ENCODE measurements at regions not wholly inside any gene's neighbourhood (a gene's known extent, or its start where the extent isn't known, plus 50 kb on each side); places are given as distances from the start of the nearest gene placed in this dataset.
"Not testable (repeated sequence)": the region's sequence is repeated elsewhere in the genome, so short reads cannot be mapped to it uniquely, and the experiment has no call there.

DNA sequence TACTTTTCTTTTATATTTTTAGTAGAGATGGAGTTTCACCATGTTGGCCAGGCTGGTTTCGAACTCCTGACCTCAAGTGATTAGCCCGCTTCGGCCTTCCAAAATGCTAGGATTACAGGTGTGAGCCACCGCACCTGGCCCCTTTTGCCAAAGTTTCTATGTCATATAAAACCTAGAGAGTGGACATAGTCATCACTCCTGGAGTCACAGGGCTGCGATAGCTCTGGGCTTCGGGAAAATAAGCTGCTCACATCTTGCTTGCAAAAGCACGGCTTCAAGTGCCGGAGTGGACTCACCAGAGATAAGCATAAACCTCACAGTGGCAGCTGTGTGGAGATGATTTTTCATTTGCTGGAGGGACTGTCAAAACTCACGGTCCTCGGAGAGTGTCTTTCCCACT, 171.2 kb downstream of the TEX29 start:
- intact Hi-C loops (cut with micrococcal nuclease): no loop called here
- Mint-ChIP-seq H3K4me1 (ENCODE audit: low read depth) (no peaks in the 10 kb centered on the region), H3K27ac (no peak overlapping the region), H3K4me3 (no peak overlapping the region), H3K36me3 (ENCODE audit: low read depth) (no peaks in the 10 kb centered on the region), H3K27me3 (ENCODE audit: insufficient read depth) (peaks cover 2% of the 10 kb centered on the region), H3K9me3 (peaks cover 7% of the 10 kb centered on the region)
- no peak for DNase-seq (ENCODE audit: low spot score)

DNA sequence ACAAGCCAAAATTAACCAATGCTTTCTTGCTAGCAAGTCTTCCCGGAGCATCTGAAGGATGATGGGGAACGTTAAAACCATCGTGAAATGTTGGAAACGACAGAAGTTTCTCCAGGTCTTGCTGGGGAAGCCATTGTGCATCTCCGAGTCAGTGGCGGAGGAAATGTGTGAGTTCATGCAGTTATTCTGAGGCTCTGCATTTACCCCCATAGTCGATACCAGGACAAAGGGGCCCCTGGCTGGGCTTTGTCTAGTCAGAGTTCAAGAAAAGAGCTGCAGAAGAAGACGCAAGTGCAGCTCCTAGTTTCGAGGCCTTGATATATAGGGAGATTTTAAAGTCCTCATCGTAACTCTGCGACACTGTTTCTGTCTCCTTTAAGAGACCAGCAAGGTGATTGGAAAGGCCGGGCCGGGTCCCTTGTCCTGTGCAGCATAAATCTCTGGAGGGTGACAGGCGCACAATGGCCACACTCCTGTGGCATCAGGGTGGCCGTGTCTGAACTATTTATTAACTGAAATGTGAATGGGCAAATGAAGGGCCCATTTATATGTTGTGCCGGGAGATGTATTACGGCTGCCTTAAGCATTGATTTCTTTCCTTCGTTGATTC, 172.0 kb downstream of the TEX29 start:
- intact Hi-C loops (cut with micrococcal nuclease): no loop called here
- Mint-ChIP-seq H3K27me3 (ENCODE audit: insufficient read depth) (peaks cover 2% of the 10 kb centered on the region), H3K9me3 (peaks cover 7% of the 10 kb centered on the region), H3K36me3 (ENCODE audit: low read depth) (no peaks in the 10 kb centered on the region), H3K4me3 (no peak overlapping the region), H3K4me1 (ENCODE audit: low read depth) (no peaks in the 10 kb centered on the region), H3K27ac (no peak overlapping the region)
- no peak for DNase-seq (ENCODE audit: low spot score)

DNA sequence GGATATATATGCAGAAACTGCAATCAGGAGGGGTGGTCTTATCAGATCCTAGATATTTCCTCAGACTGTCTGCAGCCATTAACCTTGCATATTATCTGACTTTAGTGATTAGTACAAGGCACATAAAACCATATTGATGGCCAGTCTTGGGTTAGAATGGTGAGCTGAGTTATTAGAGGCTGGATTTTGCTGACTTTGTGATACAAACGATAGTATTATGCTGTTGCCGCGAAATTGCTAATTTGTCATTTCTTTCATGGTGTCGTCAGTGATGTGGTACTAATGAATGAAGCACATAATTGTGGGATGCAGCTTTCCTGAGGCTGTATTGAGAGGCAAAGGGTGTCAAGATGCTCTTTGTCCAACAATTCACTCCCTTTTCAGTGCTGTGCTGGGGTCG, 172.5 kb downstream of the TEX29 start:
- Mint-ChIP-seq H3K4me1 (ENCODE audit: low read depth) (no peaks in the 10 kb centered on the region), H3K27me3 (ENCODE audit: insufficient read depth) (peaks cover 2% of the 10 kb centered on the region), H3K27ac (no peak overlapping the region), H3K9me3 (peaks cover 7% of the 10 kb centered on the region), H3K4me3 (no peak overlapping the region), H3K36me3 (ENCODE audit: low read depth) (no peaks in the 10 kb centered on the region)
- DNase-seq (ENCODE audit: low spot score): no peak
- intact Hi-C loops (cut with micrococcal nuclease): no loop called here

DNA sequence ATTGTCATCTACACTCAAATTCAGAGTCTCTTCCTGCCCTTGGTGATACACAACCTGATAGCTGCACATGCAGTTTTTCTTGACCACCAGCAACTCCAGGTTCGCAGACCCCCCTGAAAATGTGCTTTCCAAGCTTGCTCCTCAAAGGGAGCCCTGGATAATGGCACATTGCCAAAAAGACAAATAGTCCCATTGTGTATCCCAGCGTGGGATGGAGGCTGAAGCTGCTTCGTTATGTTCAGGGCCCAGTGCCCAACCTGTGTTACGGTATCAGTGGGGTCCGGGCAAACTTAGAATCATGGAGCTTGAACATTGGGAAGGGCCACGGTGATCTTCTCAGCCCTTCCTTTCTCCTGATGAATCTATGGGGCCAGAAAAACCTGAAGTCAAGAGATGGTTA, 173.0 kb downstream of the TEX29 start:
- intact Hi-C loops (cut with micrococcal nuclease): no loop called here
- Mint-ChIP-seq H3K27ac (no peak overlapping the region), H3K36me3 (ENCODE audit: low read depth) (no peaks in the 10 kb centered on the region), H3K4me3 (no peak overlapping the region), H3K27me3 (ENCODE audit: insufficient read depth) (peaks cover 2% of the 10 kb centered on the region), H3K4me1 (ENCODE audit: low read depth) (no peaks in the 10 kb centered on the region), H3K9me3 (peaks cover 4% of the 10 kb centered on the region)
- no peak for DNase-seq (ENCODE audit: low spot score)

DNA sequence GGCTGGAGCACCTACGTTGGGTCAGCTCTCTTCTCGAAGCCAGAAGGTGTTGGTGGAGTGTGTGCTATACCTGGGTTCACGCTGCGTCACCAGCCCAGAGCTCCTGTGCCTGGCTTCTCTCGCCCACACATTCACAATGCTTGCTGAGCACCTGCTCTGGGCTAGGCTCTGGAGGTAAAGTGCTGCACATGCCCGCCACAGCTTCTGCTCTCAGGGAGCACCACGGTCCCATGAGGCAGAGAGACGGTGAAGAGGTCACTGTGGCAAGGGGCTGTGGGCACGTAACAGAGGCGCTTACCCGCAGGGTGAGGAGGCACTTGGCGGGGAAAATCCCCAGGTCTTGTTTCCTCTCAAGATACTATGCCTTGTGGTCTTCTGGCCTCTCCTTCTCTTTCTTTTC, 174.2 kb downstream of the TEX29 start:
- intact Hi-C loops (cut with micrococcal nuclease): no loop called here
- H3K4me3 Mint-ChIP-seq: no peak overlapping the region
- peaks cover 4% of the 10 kb centered on the region for H3K9me3 Mint-ChIP-seq
- no peaks in the 10 kb centered on the region for H3K4me1 Mint-ChIP-seq (ENCODE audit: low read depth)
- DNase-seq (ENCODE audit: low spot score): no peak
- no peak overlapping the region for H3K27ac Mint-ChIP-seq
- H3K27me3 Mint-ChIP-seq (ENCODE audit: insufficient read depth): peaks cover 2% of the 10 kb centered on the region
- H3K36me3 Mint-ChIP-seq (ENCODE audit: low read depth): no peaks in the 10 kb centered on the region

DNA sequence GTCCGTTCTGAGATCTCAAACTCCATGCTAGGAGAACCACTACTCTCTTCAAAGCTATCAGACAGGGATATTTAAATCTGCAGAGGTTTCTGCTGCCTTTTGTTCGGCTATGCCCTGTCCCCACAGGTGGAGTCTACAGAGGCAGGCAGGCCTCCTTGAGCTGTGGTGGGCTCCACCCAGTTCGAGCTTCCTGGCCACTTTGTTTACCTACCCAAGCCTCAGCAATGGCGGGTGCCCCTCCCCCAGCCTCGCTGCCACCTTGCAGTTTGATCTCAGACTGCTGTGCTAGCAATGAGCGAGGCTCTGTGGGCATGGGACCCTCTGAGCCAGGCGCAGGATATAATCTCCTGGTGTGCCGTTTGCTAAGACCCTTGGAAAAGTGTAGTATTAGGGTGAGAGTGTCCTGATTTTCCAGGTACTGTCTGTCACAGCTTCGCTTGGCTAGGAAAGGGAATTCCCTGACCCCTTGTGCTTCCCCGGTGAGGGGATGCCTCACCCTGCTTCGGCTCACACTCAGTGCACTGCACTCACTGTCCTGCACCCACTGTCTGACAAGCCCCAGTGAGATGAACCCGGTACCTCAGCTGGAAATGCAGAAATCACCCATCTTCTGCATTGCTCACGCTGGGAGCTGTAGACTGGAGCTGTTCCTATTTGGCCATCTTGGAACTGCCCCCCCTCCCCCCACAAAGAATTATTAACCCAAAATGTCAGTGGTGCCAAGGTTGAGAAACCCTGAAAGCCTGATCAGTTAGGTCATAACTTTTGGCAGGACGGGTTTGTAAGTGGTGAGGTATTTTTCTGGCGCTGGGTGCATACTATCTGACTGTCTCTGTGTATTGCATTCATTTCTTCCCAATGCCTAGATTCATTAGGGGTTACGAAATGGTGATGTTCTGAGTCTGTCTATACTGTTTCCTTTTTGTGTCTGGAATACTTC, 181.4 kb downstream of the TEX29 start:
- H3K4me1 Mint-ChIP-seq (ENCODE audit: low read depth); H3K36me3 Mint-ChIP-seq (ENCODE audit: low read depth); H3K27me3 Mint-ChIP-seq (ENCODE audit: insufficient read depth); DNase-seq (ENCODE audit: low spot score); H3K4me3 Mint-ChIP-seq; H3K9me3 Mint-ChIP-seq; H3K27ac Mint-ChIP-seq; intact Hi-C loops (cut with micrococcal nuclease): not testable (repeated sequence)

DNA sequence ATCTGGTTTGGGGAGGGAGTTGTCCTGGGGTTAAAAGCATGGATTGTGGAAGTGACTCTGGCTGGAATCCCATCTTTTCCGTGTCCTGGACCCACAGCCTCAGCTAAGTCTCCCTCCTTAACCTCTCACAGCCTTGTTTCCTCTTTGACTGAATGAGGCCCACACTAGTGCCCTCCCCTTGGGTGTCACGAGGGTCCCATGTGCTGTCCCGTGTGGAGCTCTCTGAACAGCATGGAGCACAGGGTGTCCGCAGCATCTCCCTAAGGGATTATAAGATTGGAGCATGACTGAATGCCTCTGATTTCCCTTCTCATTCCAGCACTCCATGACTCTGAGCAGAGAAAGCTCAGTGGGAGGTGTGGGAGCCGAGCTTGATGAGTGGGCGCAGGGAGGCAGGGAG, 182.5 kb downstream of the TEX29 start:
- Mint-ChIP-seq H3K9me3 (no peaks in the 10 kb centered on the region), H3K4me1 (ENCODE audit: low read depth) (no peaks in the 10 kb centered on the region), H3K36me3 (ENCODE audit: low read depth) (no peaks in the 10 kb centered on the region), H3K27me3 (ENCODE audit: insufficient read depth) (peaks cover 3% of the 10 kb centered on the region), H3K4me3 (no peak overlapping the region), H3K27ac (no peak overlapping the region)
- no peak for DNase-seq (ENCODE audit: low spot score)
- intact Hi-C loops (cut with micrococcal nuclease): no loop called here

DNA sequence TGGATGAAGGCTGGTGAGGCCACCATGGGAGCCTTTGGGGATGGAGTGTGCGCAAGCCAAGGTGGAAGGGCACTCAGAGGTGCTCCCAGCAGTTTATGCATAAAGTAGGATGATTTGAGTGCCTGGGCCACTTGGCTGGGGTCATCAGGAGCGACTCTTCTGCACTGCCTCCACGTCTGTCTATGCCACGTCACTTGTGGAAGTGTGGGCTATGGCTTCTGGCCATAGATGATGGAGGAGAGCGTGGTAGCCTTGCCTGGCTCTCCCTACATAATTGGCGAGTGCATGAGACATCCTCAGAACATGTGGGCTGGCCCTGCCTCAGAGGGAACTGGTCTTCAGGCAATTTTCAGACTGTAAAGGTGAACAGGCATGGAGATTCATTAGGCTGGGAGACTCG, 182.9 kb downstream of the TEX29 start:
- H3K9me3 Mint-ChIP-seq: no peaks in the 10 kb centered on the region
- no peak for DNase-seq (ENCODE audit: low spot score)
- intact Hi-C loops (cut with micrococcal nuclease): no loop called here
- no peak overlapping the region for H3K27ac Mint-ChIP-seq
- H3K27me3 Mint-ChIP-seq (ENCODE audit: insufficient read depth): peaks cover 3% of the 10 kb centered on the region
- H3K36me3 Mint-ChIP-seq (ENCODE audit: low read depth): no peaks in the 10 kb centered on the region
- H3K4me1 Mint-ChIP-seq (ENCODE audit: low read depth): no peaks in the 10 kb centered on the region
- H3K4me3 Mint-ChIP-seq: no peak overlapping the region

DNA sequence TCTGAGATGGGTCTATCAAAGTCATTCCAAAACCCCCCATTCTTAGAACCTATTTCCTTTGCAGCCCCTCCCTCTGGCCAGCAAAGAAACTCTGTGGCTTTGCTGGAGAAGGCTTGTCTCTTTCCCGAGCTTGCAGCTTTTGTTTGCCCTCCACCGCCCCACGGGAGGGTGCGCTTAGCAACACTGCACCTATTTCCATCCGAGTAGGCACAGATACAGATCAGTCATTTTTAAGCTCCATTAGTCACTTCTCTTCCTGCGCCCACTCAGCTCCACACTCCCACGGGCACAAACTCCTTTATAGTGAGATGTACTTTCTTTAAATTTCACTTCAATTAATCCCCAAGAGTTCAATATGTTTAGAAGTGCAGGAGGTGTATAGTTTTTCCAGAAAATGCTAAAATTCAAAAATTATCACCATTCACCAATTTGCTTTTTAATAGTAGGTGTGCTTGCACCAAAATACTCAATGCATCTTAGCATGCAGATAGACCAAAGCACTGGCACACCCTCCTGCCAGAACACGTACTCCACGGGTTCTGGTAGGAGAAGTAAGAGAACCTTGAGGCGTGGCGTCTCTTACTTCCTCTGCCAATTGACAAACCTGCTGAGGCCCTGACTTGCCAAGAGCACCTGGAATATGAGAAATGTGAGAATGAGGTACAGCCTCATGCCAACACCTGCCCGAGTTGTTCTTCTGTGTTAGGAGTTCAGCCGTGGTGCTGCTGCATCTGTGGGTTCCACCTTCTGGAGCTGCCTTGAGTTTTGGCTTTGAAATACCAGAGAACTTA, 183.7 kb downstream of the TEX29 start:
- DNase-seq (ENCODE audit: low spot score): no peak
- Mint-ChIP-seq H3K9me3 (no peaks in the 10 kb centered on the region), H3K27ac (no peak overlapping the region), H3K4me3 (no peak overlapping the region), H3K36me3 (ENCODE audit: low read depth) (no peaks in the 10 kb centered on the region), H3K4me1 (ENCODE audit: low read depth) (no peaks in the 10 kb centered on the region), H3K27me3 (ENCODE audit: insufficient read depth) (peaks cover 3% of the 10 kb centered on the region)
- intact Hi-C loops (cut with micrococcal nuclease): no loop called here

DNA sequence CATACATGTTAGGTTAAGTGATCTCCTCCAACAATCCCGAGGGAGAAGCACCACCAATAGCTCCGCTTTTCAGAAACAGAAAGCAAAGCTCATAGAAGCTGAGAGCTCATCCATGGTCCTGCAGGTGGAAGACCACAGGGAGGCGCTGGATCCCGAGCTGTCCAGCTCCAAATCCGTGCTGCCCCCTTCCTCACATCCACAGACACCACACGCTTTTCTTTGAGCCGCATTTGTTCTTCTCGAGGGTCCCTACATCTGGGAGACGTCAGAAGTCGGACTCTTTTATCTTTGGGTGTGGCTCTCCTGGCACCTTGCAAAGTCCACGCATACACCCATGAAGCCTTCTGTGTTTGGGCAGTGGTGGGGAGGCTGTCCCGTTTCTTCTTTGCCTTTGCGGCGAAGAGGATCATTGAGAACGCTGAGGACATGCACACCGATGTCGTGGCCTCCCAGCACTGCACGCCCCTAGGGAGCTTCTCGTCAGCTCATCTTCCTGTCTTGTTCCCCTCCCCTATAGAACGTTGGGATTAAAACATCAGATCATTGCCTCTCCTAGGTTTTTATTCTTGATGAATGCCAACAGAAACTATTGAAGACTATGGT, 184.8 kb downstream of the TEX29 start:
- no peak overlapping the region for H3K4me3 Mint-ChIP-seq
- no peaks in the 10 kb centered on the region for H3K27me3 Mint-ChIP-seq (ENCODE audit: insufficient read depth)
- intact Hi-C loops (cut with micrococcal nuclease): no loop called here
- no peak for DNase-seq (ENCODE audit: low spot score)
- no peaks in the 10 kb centered on the region for H3K4me1 Mint-ChIP-seq (ENCODE audit: low read depth)
- no peaks in the 10 kb centered on the region for H3K9me3 Mint-ChIP-seq
- H3K36me3 Mint-ChIP-seq (ENCODE audit: low read depth): no peaks in the 10 kb centered on the region
- no peak overlapping the region for H3K27ac Mint-ChIP-seq

DNA sequence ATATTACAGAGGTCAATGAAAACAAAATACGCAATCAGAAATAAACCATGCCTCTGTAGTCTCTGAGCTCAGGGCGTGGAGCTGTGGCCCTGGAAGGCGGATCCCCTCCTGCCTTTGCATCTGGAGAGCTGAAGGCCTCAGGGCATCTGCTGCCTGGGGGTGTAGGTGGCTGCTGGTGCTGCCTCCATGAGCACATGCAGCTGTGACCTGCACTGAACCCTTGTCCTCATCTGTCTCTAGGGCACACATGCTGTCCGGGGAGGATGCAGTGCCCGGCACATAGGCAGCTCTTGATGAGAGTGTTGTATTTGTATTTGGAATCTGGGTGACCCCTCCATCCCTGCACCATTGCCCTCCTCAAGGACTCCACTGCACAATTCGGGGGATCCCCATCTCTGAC, 185.7 kb downstream of the TEX29 start:
- no peak overlapping the region for H3K27ac Mint-ChIP-seq
- intact Hi-C loops (cut with micrococcal nuclease): no loop called here
- H3K9me3 Mint-ChIP-seq: no peaks in the 10 kb centered on the region
- H3K4me1 Mint-ChIP-seq (ENCODE audit: low read depth): no peaks in the 10 kb centered on the region
- H3K27me3 Mint-ChIP-seq (ENCODE audit: insufficient read depth): no peaks in the 10 kb centered on the region
- H3K4me3 Mint-ChIP-seq: no peak overlapping the region
- H3K36me3 Mint-ChIP-seq (ENCODE audit: low read depth): no peaks in the 10 kb centered on the region
- no peak for DNase-seq (ENCODE audit: low spot score)

DNA sequence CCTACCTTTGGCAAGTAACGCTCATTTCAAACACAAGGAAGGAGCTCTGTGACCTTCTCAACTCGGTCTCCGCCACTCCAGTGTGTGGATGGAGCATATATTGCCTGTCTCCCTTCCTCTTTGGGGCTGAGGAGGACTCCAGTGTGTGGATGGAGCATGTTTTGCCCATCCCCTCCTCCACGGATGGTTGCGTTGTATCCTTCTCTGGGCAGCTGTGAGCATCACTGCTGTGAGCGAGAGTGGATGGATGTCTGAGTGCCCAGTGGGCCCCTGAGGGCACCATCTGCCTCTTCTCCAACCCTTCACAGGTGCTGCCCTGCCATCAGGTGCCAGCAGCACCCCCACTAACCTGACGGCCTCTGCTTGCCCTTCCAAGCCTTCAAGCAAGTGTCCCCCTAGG, 186.2 kb downstream of the TEX29 start:
- H3K9me3 Mint-ChIP-seq: no peaks in the 10 kb centered on the region
- H3K4me1 Mint-ChIP-seq (ENCODE audit: low read depth): no peaks in the 10 kb centered on the region
- no peak overlapping the region for H3K4me3 Mint-ChIP-seq
- no peak for DNase-seq (ENCODE audit: low spot score)
- H3K27ac Mint-ChIP-seq: no peak overlapping the region
- intact Hi-C loops (cut with micrococcal nuclease): no loop called here
- H3K36me3 Mint-ChIP-seq (ENCODE audit: low read depth): no peaks in the 10 kb centered on the region
- H3K27me3 Mint-ChIP-seq (ENCODE audit: insufficient read depth): no peaks in the 10 kb centered on the region
